ENCODE measurements at regions not wholly inside any gene's neighbourhood (a gene's known extent, or its start where the extent isn't known, plus 50 kb on each side); places are given as distances from the start of the nearest gene placed in this dataset.
"Not testable (repeated sequence)": the region's sequence is repeated elsewhere in the genome, so short reads cannot be mapped to it uniquely, and the experiment has no call there.

DNA sequence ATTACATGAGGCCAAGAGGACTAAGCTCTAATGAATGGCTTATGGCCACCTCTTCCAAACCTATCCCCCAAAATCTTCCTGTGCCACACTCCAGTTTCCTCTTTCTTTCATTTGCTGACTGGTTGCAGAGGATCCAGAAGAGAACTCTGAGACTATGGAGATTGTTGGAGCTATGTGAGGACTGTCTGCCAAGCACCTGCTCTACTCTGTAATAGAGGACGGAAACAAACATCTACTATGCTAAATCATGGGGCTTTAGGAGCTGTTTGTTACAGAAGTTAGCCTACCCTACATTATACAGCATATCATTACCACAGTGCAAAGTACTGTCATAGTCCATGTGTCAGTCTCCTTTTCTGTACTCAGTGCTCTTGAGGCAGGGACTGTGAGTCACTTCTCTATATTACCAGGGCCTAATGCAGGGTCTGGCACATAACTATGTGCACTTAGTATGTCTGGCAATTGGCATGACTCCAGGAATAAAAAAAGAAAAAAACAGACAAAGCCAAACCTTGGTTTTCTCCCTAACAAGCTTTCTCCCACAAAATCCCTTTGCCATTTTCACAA is 95.1 kb downstream of the RPAP3 start:
- DNase-seq: no peak
- TF ChIP-seq, protein P1, sequence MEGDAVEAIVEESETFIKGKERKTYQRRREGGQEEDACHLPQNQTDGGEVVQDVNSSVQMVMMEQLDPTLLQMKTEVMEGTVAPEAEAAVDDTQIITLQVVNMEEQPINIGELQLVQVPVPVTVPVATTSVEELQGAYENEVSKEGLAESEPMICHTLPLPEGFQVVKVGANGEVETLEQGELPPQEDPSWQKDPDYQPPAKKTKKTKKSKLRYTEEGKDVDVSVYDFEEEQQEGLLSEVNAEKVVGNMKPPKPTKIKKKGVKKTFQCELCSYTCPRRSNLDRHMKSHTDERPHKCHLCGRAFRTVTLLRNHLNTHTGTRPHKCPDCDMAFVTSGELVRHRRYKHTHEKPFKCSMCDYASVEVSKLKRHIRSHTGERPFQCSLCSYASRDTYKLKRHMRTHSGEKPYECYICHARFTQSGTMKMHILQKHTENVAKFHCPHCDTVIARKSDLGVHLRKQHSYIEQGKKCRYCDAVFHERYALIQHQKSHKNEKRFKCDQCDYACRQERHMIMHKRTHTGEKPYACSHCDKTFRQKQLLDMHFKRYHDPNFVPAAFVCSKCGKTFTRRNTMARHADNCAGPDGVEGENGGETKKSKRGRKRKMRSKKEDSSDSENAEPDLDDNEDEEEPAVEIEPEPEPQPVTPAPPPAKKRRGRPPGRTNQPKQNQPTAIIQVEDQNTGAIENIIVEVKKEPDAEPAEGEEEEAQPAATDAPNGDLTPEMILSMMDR (IDR thresholded peaks at IDR 0.05): no peak
- TF ChIP-seq EP300 (IDR thresholded peaks at IDR 0.05) (no peak), POLR2A (IDR thresholded peaks at IDR 0.05) (no peak)
- H3K27ac ChIP-seq: no peak overlapping the region
- intact Hi-C loops (cut with DNase I): no loop called here
- H3K4me3 ChIP-seq: no peak overlapping the region
- H3K9me3 ChIP-seq: peaks cover 0 to 12% of the 10 kb centered on the region in 2 donors
- no peaks in the 10 kb centered on the region for H3K4me1 ChIP-seq (ENCODE audit: insufficient read depth)
- H3K27me3 ChIP-seq: no peaks in the 10 kb centered on the region
- no peaks in the 10 kb centered on the region for H3K36me3 ChIP-seq
- 87 to 100% (median 94%) methylated on average over 1 of the region's 1 CpG for WGBS, 3 donors

DNA sequence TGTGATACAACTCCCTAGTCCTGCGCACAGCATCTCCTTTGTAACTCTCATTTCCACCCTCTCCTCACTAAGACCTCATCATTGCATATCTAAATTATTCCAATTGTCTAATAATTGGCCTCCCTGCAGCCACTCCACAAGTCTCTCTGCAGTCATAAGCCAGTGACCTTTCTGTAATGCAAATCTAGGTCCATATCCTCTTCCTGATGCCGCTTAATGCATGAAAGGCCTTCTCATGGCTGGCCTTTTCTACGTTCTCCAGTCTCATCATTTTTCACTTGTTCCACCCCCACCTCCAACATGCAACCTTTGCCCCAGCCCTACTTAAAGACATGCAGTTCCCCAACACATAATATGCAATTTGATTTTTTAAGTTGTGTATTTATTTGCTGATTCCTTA is 96.0 kb downstream of the RPAP3 start:
- DNase-seq: no peak
- Histone ChIP-seq H3K27ac (no peak overlapping the region), H3K9me3 (peaks cover 0 to 12% of the 10 kb centered on the region in 2 donors), H3K36me3 (no peaks in the 10 kb centered on the region), H3K4me3 (no peak overlapping the region), H3K4me1 (ENCODE audit: insufficient read depth) (no peaks in the 10 kb centered on the region), H3K27me3 (no peaks in the 10 kb centered on the region)
- intact Hi-C loops (cut with DNase I): no loop called here
- 94 to 97% (median 95%) methylated on average over 3 of the region's 3 CpGs for WGBS, 3 donors
- TF ChIP-seq, protein P1 (IDR thresholded peaks at IDR 0.05): no peak
- TF ChIP-seq POLR2A (IDR thresholded peaks at IDR 0.05): no peak
- TF ChIP-seq EP300 (IDR thresholded peaks at IDR 0.05): no peak

DNA sequence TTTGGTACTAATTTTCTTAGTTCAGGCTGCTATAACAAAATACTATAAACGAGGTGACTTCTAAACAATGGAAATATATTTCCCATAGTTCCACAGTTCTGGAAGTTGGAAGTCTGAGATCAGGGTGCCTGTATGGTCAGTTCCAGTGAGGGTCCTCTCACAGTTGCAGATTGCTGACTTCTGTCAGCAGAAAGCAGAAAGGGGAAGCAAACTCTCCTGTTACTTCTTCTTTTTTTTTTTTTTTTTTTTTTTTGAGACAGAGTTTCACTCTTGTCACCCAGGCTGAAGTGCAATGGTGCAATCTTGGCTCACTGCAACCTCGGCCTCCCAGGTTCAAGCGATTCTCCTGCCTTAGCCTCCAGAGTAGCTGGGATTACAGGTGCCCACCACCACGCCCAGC is 97.2 kb downstream of the RPAP3 start:
- H3K4me3 ChIP-seq; DNase-seq; H3K4me1 ChIP-seq (ENCODE audit: insufficient read depth); H3K9me3 ChIP-seq; H3K36me3 ChIP-seq; H3K27ac ChIP-seq; H3K27me3 ChIP-seq; intact Hi-C loops (cut with DNase I): not testable (repeated sequence)
- WGBS, 3 donors: 90 to 96% (median 93%) methylated on average over 4 of the region's 4 CpGs

DNA sequence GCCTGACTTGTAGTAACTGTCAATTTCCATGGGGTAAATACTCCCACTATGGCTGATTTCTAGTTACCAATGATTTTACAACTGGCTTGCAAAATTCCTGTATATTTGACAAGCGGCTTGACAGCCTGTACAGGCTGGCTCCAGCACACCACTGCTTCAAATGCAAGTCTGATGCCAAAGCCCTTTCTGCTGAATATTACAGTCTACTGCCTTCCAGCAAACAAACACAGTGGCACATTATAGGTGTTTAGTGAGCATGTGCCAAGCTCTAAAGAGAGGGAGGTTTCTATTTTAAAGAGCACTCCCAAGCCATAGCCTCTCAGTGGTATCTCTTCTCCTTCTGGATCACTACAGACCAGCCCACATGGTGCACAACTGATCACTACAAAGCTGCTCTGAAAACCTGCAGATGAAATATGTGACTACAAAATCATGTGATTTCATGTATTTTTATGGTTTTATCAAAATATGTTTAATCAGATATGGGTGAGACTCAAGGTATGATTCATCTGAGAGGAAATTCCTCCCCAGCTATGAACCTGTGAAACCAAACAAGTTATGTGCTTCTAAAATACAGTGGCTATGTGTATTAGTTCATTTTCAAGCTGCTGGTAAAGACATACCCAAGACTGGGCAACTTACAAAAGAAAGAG is 101.5 kb downstream of the RPAP3 start:
- no peaks in the 10 kb centered on the region for H3K4me1 ChIP-seq (ENCODE audit: insufficient read depth)
- TF ChIP-seq, protein P1 (IDR thresholded peaks at IDR 0.05): no peak
- TF ChIP-seq POLR2A (IDR thresholded peaks at IDR 0.05) (no peak), EP300 (IDR thresholded peaks at IDR 0.05) (no peak)
- H3K4me3 ChIP-seq: no peak overlapping the region
- 96 to 100% (median 98%) methylated on average over 1 of the region's 1 CpG for WGBS, 3 donors
- DNase-seq: no peak
- H3K27me3 ChIP-seq: no peaks in the 10 kb centered on the region
- intact Hi-C loops (cut with DNase I): no loop called here
- no peaks in the 10 kb centered on the region for H3K36me3 ChIP-seq
- H3K27ac ChIP-seq: no peak overlapping the region
- H3K9me3 ChIP-seq: peaks cover 0 to 3% of the 10 kb centered on the region in 2 donors

DNA sequence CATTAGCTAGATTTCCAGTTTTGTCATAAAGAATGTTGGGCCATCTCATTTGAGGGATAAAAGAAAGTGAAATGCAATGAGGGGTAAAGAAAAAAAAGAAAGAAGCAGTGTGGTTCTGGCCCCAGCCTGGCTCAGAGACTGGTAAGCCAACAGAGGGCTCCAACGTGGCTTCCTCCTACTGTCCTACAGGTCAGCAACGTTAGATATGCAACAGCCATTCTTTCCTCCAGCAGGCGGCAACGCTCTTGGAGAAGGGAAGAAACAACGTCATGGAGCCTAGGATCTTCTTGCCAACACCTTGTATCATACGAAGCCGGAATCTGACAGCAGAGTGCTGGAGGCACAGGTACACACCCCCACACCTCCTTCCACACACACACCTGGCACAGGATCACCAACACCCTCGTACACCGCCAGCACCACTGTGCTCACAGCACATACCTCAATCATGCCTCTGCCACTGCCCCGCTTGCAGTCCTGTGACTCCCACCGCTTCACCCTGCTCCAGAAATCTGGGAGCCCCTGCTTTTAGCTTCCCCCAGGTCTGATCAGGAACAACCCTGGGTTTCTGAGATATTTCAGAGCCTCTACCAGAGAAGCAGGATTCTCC is 102.8 kb downstream of the RPAP3 start:
- TF ChIP-seq, protein P1 (IDR thresholded peaks at IDR 0.05): no peak
- TF ChIP-seq POLR2A (IDR thresholded peaks at IDR 0.05): no peak
- no peak for TF ChIP-seq EP300 (IDR thresholded peaks at IDR 0.05)
- Histone ChIP-seq H3K36me3 (no peaks in the 10 kb centered on the region), H3K9me3 (peaks cover 0 to 3% of the 10 kb centered on the region in 2 donors), H3K27me3 (no peaks in the 10 kb centered on the region), H3K4me1 (ENCODE audit: insufficient read depth) (no peaks in the 10 kb centered on the region), H3K27ac (no peak overlapping the region), H3K4me3 (no peak overlapping the region)
- WGBS, 3 donors: 79 to 82% (median 81%) methylated on average over 11 of the region's 11 CpGs
- no peak for DNase-seq
- intact Hi-C loops (cut with DNase I): no loop called here
